Omental fat pad (tissue), 3 donors: ENCODE measurements at regions not wholly inside any gene's neighbourhood (a gene's known extent, or its start where the extent isn't known, plus 50 kb on each side); places are given as distances from the start of the nearest gene placed in this dataset.

ENCODE experiments used
- ATAC-seq: fragments of 150-250 bp; one replicate; pipeline ENCODE4 v1.9.1; 2016; ENCODE audit warnings: mild to moderate bottlenecking, moderate library complexity; ENCODE audit not compliant: low FRiP score
- DNase-seq: peaks from one replicate; pipeline ENCODE4 v3.0.0-alpha.2; 2019; ENCODE audit warnings: low spot score
- TF ChIP-seq, protein P1 (sequence below), 3 donors: fragments of 450-650 bp; IDR thresholded peaks; one replicate each; pipeline ENCODE4 v1.5.1; 2016 to 2017; ENCODE audit warnings: antibody characterized with exemption in 3 of 3, mild to moderate bottlenecking in 3 of 3, moderate library complexity in 2 of 3

DNA sequence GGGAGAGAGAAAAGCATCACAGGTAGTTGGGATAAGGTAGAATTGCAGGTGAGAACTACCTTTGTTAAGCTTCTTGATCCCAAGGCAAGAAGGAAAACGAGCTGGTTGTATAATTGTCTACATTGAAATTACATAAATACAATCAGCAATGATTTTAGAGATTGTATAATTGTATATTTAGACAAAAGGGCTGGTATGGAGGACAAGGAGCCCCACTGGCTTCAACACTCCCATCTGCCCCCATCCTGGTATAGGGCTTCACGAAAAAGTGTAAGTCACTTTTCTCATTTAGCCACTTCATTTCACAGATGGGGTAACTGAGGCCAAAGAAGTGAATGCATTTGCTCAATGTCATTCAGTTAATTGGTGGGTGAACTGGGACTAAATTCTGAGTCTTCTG lies 103.3 kb downstream of the MYCN start:
- ATAC-seq (no peak), DNase-seq (no peak)
- TF ChIP-seq, protein P1, sequence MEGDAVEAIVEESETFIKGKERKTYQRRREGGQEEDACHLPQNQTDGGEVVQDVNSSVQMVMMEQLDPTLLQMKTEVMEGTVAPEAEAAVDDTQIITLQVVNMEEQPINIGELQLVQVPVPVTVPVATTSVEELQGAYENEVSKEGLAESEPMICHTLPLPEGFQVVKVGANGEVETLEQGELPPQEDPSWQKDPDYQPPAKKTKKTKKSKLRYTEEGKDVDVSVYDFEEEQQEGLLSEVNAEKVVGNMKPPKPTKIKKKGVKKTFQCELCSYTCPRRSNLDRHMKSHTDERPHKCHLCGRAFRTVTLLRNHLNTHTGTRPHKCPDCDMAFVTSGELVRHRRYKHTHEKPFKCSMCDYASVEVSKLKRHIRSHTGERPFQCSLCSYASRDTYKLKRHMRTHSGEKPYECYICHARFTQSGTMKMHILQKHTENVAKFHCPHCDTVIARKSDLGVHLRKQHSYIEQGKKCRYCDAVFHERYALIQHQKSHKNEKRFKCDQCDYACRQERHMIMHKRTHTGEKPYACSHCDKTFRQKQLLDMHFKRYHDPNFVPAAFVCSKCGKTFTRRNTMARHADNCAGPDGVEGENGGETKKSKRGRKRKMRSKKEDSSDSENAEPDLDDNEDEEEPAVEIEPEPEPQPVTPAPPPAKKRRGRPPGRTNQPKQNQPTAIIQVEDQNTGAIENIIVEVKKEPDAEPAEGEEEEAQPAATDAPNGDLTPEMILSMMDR (IDR thresholded peaks at IDR 0.05) = no peak

GRCh38 chr2:16043192-16043591 lies 102.8 kb downstream of the MYCN start:
- no peak for ATAC-seq
- DNase-seq = no peak
- TF ChIP-seq, protein P1 (IDR thresholded peaks at IDR 0.05) = no peak

DNA sequence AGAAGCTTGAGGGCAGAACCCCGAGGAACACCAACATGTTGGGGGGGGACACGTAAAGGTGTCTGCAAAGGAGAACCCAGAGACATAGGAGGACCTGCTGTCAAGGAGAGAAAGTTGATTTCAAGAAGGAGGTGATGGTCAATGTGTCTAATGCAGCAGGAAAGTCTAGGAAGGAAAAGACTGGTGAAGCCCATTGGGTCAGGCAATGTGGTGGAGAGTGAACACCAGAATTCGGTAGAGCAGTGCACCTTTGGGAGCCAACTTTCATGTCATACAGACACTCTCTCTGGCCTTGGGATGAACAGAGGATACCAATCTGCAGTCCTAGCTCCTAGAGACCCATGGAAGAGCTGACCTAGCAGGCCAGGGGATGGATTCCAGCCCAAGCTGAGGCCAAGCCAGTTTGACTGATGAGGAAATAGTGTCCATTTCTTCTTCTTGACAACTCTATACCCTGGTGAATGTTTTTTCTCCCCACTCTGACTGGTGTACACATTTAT lies 101.9 kb downstream of the MYCN start:
- ATAC-seq = no peak

DNA sequence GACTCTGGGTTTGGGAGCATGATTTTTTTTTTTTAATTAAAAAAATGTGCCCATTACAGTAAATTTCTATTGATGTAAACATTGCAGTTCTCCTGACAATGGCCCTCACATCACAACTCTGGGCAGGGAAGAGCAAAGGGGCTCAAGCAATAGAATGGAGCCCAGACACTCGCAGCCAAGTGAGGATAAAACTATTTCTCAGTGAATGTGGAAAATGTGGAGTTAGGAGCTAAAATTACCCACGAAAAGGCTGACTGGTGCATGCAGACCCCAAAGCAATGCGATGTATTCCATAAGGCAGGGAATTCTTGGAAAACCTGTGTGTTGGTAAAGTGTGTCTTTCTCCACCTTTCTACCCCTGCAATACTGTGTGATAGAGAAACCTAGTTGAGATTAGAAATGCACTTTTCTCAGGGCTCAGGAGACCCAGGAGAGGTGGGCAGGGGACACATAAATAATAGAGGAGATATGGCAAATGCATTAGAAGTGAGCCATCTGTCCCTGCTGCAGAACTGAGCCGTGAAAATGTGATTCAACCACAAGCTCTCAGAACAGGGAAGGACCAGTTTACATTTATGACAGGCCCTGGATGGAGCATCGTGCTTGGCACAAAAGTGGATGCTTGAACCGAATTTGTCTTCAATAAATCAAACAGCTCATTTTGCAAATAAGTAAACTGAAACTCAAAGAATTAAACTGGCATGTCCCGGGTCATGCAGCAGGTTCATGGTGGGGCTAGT lies 100.1 kb downstream of the MYCN start:
- no peak for ATAC-seq
- TF ChIP-seq, protein P1 (IDR thresholded peaks at IDR 0.05) = no peak
- no peak for DNase-seq

More for the DNA sequence above, 101.9 kb downstream of the MYCN start:
- DNase-seq = no peak
- TF ChIP-seq, protein P1 (IDR thresholded peaks at IDR 0.05) = no peak

- ATAC-seq = no peak
- TF ChIP-seq, protein P1 (IDR thresholded peaks at IDR 0.05) = no peak
- DNase-seq = no peak
Measured at GRCh38 chr2:16039823-16040222, 99.5 kb downstream of the MYCN start.

DNA sequence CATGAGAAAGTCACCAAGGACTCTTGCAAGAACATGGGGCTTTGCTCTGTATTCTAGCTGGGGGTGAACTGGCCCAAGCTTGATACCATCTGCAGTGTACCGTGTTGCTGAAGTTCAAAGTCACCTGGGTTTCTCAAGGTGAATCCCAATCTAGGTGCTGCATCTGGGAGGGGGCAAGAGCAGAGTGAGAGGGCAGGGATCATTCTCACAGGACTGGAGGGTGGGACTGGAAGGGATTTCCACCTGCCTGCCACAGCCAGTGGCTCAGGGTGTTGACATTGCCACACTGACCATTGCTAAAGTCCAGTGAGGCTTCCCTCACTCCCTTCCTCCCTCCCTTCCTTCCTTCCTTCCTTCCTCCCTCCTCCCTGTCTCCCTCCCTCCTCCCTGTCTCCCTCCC lies 98.7 kb downstream of the MYCN start:
- TF ChIP-seq, protein P1 (IDR thresholded peaks at IDR 0.05) = no peak
- ATAC-seq = no peak
- no peak for DNase-seq

GRCh38 chr2:16038621-16039020 lies 98.3 kb downstream of the MYCN start:
- DNase-seq (no peak), ATAC-seq (no peak)
- TF ChIP-seq, protein P1 (IDR thresholded peaks at IDR 0.05) = no peak
